ENCODE measurements at regions not wholly inside any gene's neighbourhood (a gene's known extent, or its start where the extent isn't known, plus 50 kb on each side); places are given as distances from the start of the nearest gene placed in this dataset.

DNA sequence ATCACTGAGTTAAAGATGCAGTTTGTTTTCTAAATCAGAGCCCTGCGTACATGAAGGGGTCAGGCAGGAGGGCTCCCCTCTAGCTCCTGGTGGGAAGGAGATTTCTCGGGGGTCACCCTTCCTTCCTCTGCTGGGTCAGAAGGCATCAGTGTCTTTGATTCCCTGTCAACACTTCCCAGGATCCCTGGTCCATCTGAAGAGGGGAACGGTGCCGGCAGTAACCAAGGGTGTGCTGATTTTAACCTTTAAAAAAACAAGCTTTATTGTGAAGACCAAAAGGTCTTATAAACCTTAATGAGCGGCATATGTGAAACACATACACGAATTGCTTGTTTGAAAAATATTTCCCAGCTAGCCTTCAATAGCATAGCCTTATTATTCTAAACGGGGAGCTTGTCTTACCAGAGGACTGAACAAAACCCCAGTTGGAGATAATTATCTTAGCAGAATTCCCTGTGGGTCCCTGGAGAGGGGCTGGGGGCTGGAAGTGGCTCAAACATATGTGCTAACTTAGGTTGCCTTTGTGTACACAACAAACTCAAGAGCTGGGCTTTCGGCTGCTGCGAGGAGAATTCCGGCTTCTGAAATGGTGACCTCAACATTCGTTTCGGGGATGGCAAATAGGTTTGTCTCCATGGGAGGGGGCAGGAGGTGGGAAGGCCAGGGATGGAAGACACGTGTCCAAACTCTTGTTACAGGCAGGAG is 114.9 kb upstream of the MYCN start:
- TF ChIP-seq, protein P1, sequence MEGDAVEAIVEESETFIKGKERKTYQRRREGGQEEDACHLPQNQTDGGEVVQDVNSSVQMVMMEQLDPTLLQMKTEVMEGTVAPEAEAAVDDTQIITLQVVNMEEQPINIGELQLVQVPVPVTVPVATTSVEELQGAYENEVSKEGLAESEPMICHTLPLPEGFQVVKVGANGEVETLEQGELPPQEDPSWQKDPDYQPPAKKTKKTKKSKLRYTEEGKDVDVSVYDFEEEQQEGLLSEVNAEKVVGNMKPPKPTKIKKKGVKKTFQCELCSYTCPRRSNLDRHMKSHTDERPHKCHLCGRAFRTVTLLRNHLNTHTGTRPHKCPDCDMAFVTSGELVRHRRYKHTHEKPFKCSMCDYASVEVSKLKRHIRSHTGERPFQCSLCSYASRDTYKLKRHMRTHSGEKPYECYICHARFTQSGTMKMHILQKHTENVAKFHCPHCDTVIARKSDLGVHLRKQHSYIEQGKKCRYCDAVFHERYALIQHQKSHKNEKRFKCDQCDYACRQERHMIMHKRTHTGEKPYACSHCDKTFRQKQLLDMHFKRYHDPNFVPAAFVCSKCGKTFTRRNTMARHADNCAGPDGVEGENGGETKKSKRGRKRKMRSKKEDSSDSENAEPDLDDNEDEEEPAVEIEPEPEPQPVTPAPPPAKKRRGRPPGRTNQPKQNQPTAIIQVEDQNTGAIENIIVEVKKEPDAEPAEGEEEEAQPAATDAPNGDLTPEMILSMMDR (IDR thresholded peaks at IDR 0.05): no peak
- no peak for TF ChIP-seq POLR2A (IDR thresholded peaks at IDR 0.05)
